OCI-LY1 (cell line): ENCODE measurements at regions not wholly inside any gene's neighbourhood (a gene's known extent, or its start where the extent isn't known, plus 50 kb on each side); places are given as distances from the start of the nearest gene placed in this dataset.

ENCODE experiments used
- H2AFZ ChIP-seq: fragments of 200-600 bp; sonication (generic), shearing (Covaris generic); 2 replicates; pipeline ENCODE4 v1.6.0; 2014; ENCODE audit warnings: antibody characterized with exemption, mild to moderate bottlenecking, low read length
- H3F3A ChIP-seq: fragments of 200-600 bp; sonication (generic), shearing (Covaris generic); 2 replicates; pipeline ENCODE4 v1.6.0; 2014; ENCODE audit warnings: mild to moderate bottlenecking, antibody characterized with exemption, low read length, moderate library complexity; ENCODE audit not compliant: insufficient read depth
- H3K27ac ChIP-seq: fragments of 200-600 bp; sonication (generic); 2 replicates; pipeline ENCODE4 v1.5.1; 2014; ENCODE audit warnings: low read length, mixed run types, mild to moderate bottlenecking, low read depth; ENCODE audit not compliant: poor library complexity, severe bottlenecking
- H3K27me3 ChIP-seq: fragments of 200-600 bp; sonication (generic); 2 replicates; pipeline ENCODE4 v1.6.0; 2014; ENCODE audit warnings: antibody characterized with exemption, mild to moderate bottlenecking, low read length, moderate library complexity; ENCODE audit not compliant: insufficient read depth
- H3K36me3 ChIP-seq: fragments of 200-600 bp; sonication (generic); 2 replicates; pipeline ENCODE4 v1.6.1; 2014; ENCODE audit warnings: mild to moderate bottlenecking, antibody characterized with exemption, low read length, moderate library complexity, mixed read lengths; ENCODE audit not compliant: insufficient read depth
- H3K4me1 ChIP-seq: fragments of 200-600 bp; sonication (generic); 2 replicates; pipeline ENCODE4 v1.5.1; 2014; ENCODE audit warnings: mild to moderate bottlenecking, low read length, moderate library complexity; ENCODE audit not compliant: insufficient read depth, severe bottlenecking
- H3K4me2 ChIP-seq: fragments of 200-600 bp; sonication (generic), shearing (Covaris generic); 2 replicates; pipeline ENCODE4 v1.6.1; 2014; ENCODE audit warnings: low read length
- H3K4me3 ChIP-seq: fragments of 200-600 bp; sonication (generic); 2 replicates; pipeline ENCODE4 v1.5.1; 2014; ENCODE audit warnings: low read length, low read depth, mild to moderate bottlenecking, mixed read lengths; ENCODE audit not compliant: poor library complexity, severe bottlenecking
- H3K79me2 ChIP-seq: fragments of 200-600 bp; shearing (Covaris generic); 2 replicates; pipeline ENCODE4 v1.6.1; 2016; ENCODE audit warnings: mixed run types, low read length, mixed read lengths; ENCODE audit not compliant: insufficient read depth
- H3K9ac ChIP-seq: fragments of 200-600 bp; sonication (generic), shearing (Covaris generic); 2 replicates; pipeline ENCODE4 v1.6.1; 2014; ENCODE audit warnings: mild to moderate bottlenecking, low read length, mixed read lengths
- H3K9me2 ChIP-seq: fragments of 200-600 bp; sonication (generic), shearing (Covaris generic); 2 replicates; pipeline ENCODE4 v1.6.1; 2014; ENCODE audit warnings: low read depth, mild to moderate bottlenecking, low read length, mixed read lengths
- H3K9me3 ChIP-seq: fragments of 200-600 bp; shearing (Covaris generic); 2 replicates; pipeline ENCODE4 v1.6.1; 2014; ENCODE audit warnings: low read length, mixed read lengths
- H4K20me1 ChIP-seq: fragments of 200-600 bp; sonication (generic), shearing (Covaris generic); 2 replicates; pipeline ENCODE4 v1.6.0; 2016; ENCODE audit warnings: mild to moderate bottlenecking, low read length; ENCODE audit not compliant: insufficient read depth
- CTCF ChIP-seq: fragments of 200-600 bp; sonication (generic), shearing (Covaris generic); IDR thresholded peaks from 2 replicates; pipeline ENCODE4 v1.5.1; 2017; ENCODE audit warnings: mild to moderate bottlenecking, antibody characterized with exemption, low read length, moderate library complexity, mixed read lengths
- EZH2 ChIP-seq: fragments of 200-600 bp; sonication (generic), shearing (Covaris generic); IDR thresholded peaks from 2 replicates; pipeline ENCODE4 v1.8.0; 2017; ENCODE audit warnings: borderline replicate concordance, mixed run types, mild to moderate bottlenecking, antibody characterized with exemption, low read length, moderate library complexity, mixed read lengths

- no peaks in the 10 kb centered on the region for H3K9me3 ChIP-seq
- H2AFZ ChIP-seq, result no peak overlapping the region
- H3K27ac ChIP-seq, result no peak overlapping the region
- H4K20me1 ChIP-seq, result no peaks in the 10 kb centered on the region
- no peaks in the 10 kb centered on the region for H3K36me3 ChIP-seq
- no peak overlapping the region for H3K4me2 ChIP-seq
- no peaks in the 10 kb centered on the region for H3K79me2 ChIP-seq
- H3K9me2 ChIP-seq, result no peaks in the 10 kb centered on the region
- H3K4me1 ChIP-seq, result no peaks in the 10 kb centered on the region
- no peak overlapping the region for H3K9ac ChIP-seq
- no peaks in the 10 kb centered on the region for H3F3A ChIP-seq
- H3K27me3 ChIP-seq, result no peaks in the 10 kb centered on the region
- H3K4me3 ChIP-seq, result no peak overlapping the region
- no peak for TF ChIP-seq EZH2
- no peak for TF ChIP-seq CTCF
Observed at GRCh38 chrX:40310016-40310415, 212.3 kb upstream of the BCOR start.

GRCh38 chrX:40307871-40308270 is 210.1 kb upstream of the BCOR start:
- Histone ChIP-seq H3K4me3 (no peak overlapping the region), H2AFZ (no peak overlapping the region), H3K27me3 (no peaks in the 10 kb centered on the region), H3K9ac (no peak overlapping the region), H3K4me2 (no peak overlapping the region), H3K9me2 (no peaks in the 10 kb centered on the region), H3K9me3 (no peaks in the 10 kb centered on the region), H3K36me3 (no peaks in the 10 kb centered on the region), H3F3A (no peaks in the 10 kb centered on the region), H4K20me1 (no peaks in the 10 kb centered on the region), H3K4me1 (no peaks in the 10 kb centered on the region), H3K79me2 (no peaks in the 10 kb centered on the region), H3K27ac (no peak overlapping the region)
- TF ChIP-seq CTCF (no peak), EZH2 (no peak)

GRCh38 chrX:40304115-40304514 is 206.4 kb upstream of the BCOR start:
- H3K27me3 ChIP-seq, result no peaks in the 10 kb centered on the region
- no peak overlapping the region for H3K4me2 ChIP-seq
- no peaks in the 10 kb centered on the region for H3K79me2 ChIP-seq
- no peak overlapping the region for H2AFZ ChIP-seq
- no peak overlapping the region for H3K27ac ChIP-seq
- TF ChIP-seq CTCF, result no peak
- TF ChIP-seq EZH2, result no peak
- H3K9me2 ChIP-seq, result no peaks in the 10 kb centered on the region
- no peak overlapping the region for H3K4me3 ChIP-seq
- no peaks in the 10 kb centered on the region for H3K36me3 ChIP-seq
- H3K4me1 ChIP-seq, result no peaks in the 10 kb centered on the region
- no peaks in the 10 kb centered on the region for H4K20me1 ChIP-seq
- no peak overlapping the region for H3K9ac ChIP-seq
- H3F3A ChIP-seq, result no peaks in the 10 kb centered on the region
- no peaks in the 10 kb centered on the region for H3K9me3 ChIP-seq
